CD14-positive monocyte (primary cell): ENCODE measurements at regions not wholly inside any gene's neighbourhood (a gene's known extent, or its start where the extent isn't known, plus 50 kb on each side); places are given as distances from the start of the nearest gene placed in this dataset.

Experiments used
- DNase-seq, 3 donors: peaks; one replicate each; pipeline ENCODE4 v3.0.0-alpha.2; 2011 to 2022
- H2AFZ ChIP-seq: 2 replicates; pipeline ENCODE4 v1.6.0; 2012; ENCODE audit warnings: mild to moderate bottlenecking, low read depth, low read length, inconsistent platforms; ENCODE audit not compliant: insufficient read depth, poor library complexity, severe bottlenecking
- H3K27ac ChIP-seq, 2 donors: 1 replicate in 1 of 2; 2 replicates in 1 of 2; pipeline ENCODE4 v1.5.1; 2012 to 2013; ENCODE audit warnings: low read length in 2 of 2, control low read depth in 1 of 2, inconsistent platforms in 1 of 2, low read depth in 1 of 2, mild to moderate bottlenecking in 1 of 2
- H3K27me3 ChIP-seq, 2 donors: one replicate each; pipeline versions ENCODE4 v1.6.0 to v1.6.1; 2011 to 2013; ENCODE audit warnings: low read length in 2 of 2; ENCODE audit not compliant: control insufficient read depth in 2 of 2, insufficient read depth in 2 of 2
- H3K36me3 ChIP-seq, 2 donors: replicated peaks in 1 of 2; 1 replicate in 1 of 2; 2 replicates in 1 of 2; pipeline versions ENCODE4 v1.5.1 to v1.6.1; 2012 to 2013; ENCODE audit warnings: low read length in 2 of 2, control low read depth in 1 of 2, inconsistent platforms in 1 of 2, mild to moderate bottlenecking in 1 of 2; ENCODE audit not compliant: insufficient read depth in 2 of 2, control insufficient read depth in 1 of 2
- H3K4me1 ChIP-seq, 2 donors: 1 replicate in 1 of 2; 2 replicates in 1 of 2; pipeline versions ENCODE4 v1.5.1 to v1.6.1; 2012 to 2013; ENCODE audit warnings: low read length in 2 of 2, control low read depth in 1 of 2, inconsistent platforms in 1 of 2, mild to moderate bottlenecking in 1 of 2, moderate library complexity in 1 of 2; ENCODE audit not compliant: insufficient read depth in 2 of 2, control insufficient read depth in 1 of 2
- H3K4me2 ChIP-seq: replicated peaks from 2 replicates; pipeline ENCODE3; 2012; ENCODE audit warnings: low read length, moderate library complexity, mild to moderate bottlenecking; ENCODE audit not compliant: poor library complexity, severe bottlenecking; ENCODE audit errors: extremely low read depth
- H3K4me3 ChIP-seq, 3 experiments: fragments of 200-600 bp in 1 of 3; sonication (generic) in 1 of 3; replicated peaks in 1 of 3; 1 replicate in 2 of 3; 2 replicates in 1 of 3; pipeline ENCODE4 v1.5.1; 2011 to 2013; ENCODE audit warnings: low read length in 3 of 3, mild to moderate bottlenecking in 3 of 3, control low read depth in 2 of 3, low read depth in 2 of 3, inconsistent platforms in 1 of 3, moderate library complexity in 1 of 3
- H3K79me2 ChIP-seq: 2 replicates; pipeline ENCODE4 v1.6.0; 2012; ENCODE audit warnings: mild to moderate bottlenecking, control low read depth, inconsistent platforms, low read length, moderate library complexity; ENCODE audit not compliant: insufficient read depth
- H3K9ac ChIP-seq: 2 replicates; pipeline ENCODE4 v1.6.0; 2017; ENCODE audit warnings: low read length, mild to moderate bottlenecking; ENCODE audit not compliant: insufficient read depth, poor library complexity, severe bottlenecking
- H3K9me3 ChIP-seq, 2 donors: replicated peaks in 1 of 2; 1 replicate in 1 of 2; 2 replicates in 1 of 2; pipeline versions ENCODE4 v1.5.1 to v1.6.1; 2012 to 2013; ENCODE audit warnings: low read length in 2 of 2, control low read depth in 1 of 2; ENCODE audit not compliant: control insufficient read depth in 1 of 2, insufficient read depth in 1 of 2
- H4K20me1 ChIP-seq: 2 replicates; pipeline ENCODE4 v1.6.0; 2012; ENCODE audit warnings: mild to moderate bottlenecking, low read length, control low read depth, moderate library complexity; ENCODE audit not compliant: insufficient read depth
- H3K27ac Mint-ChIP-seq, 7 donors: one replicate each; pipeline ENCODE4 v1.8.0; 2020; ENCODE audit warnings: mild to moderate bottlenecking in 7 of 7, mixed read lengths in 7 of 7, moderate library complexity in 6 of 7, inconsistent platforms in 2 of 7
- H3K27me3 Mint-ChIP-seq, 3 donors: one replicate each; pipeline ENCODE4 v1.8.0; 2021 to 2022; ENCODE audit warnings: low read depth in 3 of 3, mild to moderate bottlenecking in 3 of 3, mixed read lengths in 3 of 3, moderate library complexity in 3 of 3, inconsistent platforms in 1 of 3
- H3K36me3 Mint-ChIP-seq, 2 donors: one replicate each; pipeline ENCODE4 v1.8.0; 2020; ENCODE audit warnings: mixed read lengths in 2 of 2, inconsistent platforms in 1 of 2, mild to moderate bottlenecking in 1 of 2
- H3K4me1 Mint-ChIP-seq: one replicate; pipeline ENCODE4 v1.8.0; 2020; ENCODE audit warnings: mild to moderate bottlenecking, mixed read lengths
- H3K4me3 Mint-ChIP-seq, 2 donors: one replicate each; pipeline ENCODE4 v1.8.0; 2020; ENCODE audit warnings: mild to moderate bottlenecking in 2 of 2, mixed read lengths in 2 of 2, moderate library complexity in 1 of 2
- H3K9me3 Mint-ChIP-seq, 7 donors: one replicate each; pipeline ENCODE4 v1.8.0; 2020 to 2022; ENCODE audit warnings: mixed read lengths in 7 of 7, mild to moderate bottlenecking in 6 of 7, moderate library complexity in 6 of 7, inconsistent platforms in 2 of 7
- CTCF ChIP-seq: fragments of 200-600 bp; IDR thresholded peaks from one replicate; pipeline ENCODE4 v1.8.0; 2022; ENCODE audit warnings: antibody characterized with exemption, mild to moderate bottlenecking
- WGBS: methylation state at CpG from one replicate; pipeline ENCODE4 v1.1.5; 2013; ENCODE audit warnings: missing lambda C conversion rate; ENCODE audit not compliant: insufficient coverage; 5-methylcytosine and 5-hydroxymethylcytosine counted together
- intact Hi-C, 2 donors: fragments of 100-400 bp; cut with micrococcal nuclease; formaldehyde crosslinking; loops; one replicate each; pipeline versions ENCODE4 v1.15.0 to v1.15.1; 2023

- H3K4me3 Mint-ChIP-seq = no peak overlapping the region
- TF ChIP-seq CTCF = no peak
- no peaks in the 10 kb centered on the region for H3K27me3 ChIP-seq
- no peaks in the 10 kb centered on the region for H3K4me1 ChIP-seq
- H3K36me3 ChIP-seq = no peaks in the 10 kb centered on the region
- peak overlapping the region in 1 of 7 donors; percentile 35 for H3K27ac Mint-ChIP-seq
- 44% methylated on average over 4 of the region's 9 CpGs for whole genome bisulfite sequencing
- peaks cover 0 to 8% (median 3%) of the 10 kb centered on the region in 7 donors for H3K9me3 Mint-ChIP-seq
- peaks cover 0 to 3% (median 0%) of the 10 kb centered on the region in 3 donors for H3K27me3 Mint-ChIP-seq
- intact Hi-C loops = no loop called here
- peaks cover 0 to 3% of the 10 kb centered on the region in 2 donors for H3K9me3 ChIP-seq
- H4K20me1 ChIP-seq = no peaks in the 10 kb centered on the region
- no peak overlapping the region for H3K9ac ChIP-seq
- DNase-seq = no peak
- no peak overlapping the region for H2AFZ ChIP-seq
- H3K36me3 Mint-ChIP-seq = peaks cover 0 to 2% of the 10 kb centered on the region in 2 donors
- no peak overlapping the region for H3K27ac ChIP-seq
- H3K4me2 ChIP-seq = no peak overlapping the region
- no peak overlapping the region for H3K4me3 ChIP-seq
- H3K79me2 ChIP-seq = no peaks in the 10 kb centered on the region
- H3K4me1 Mint-ChIP-seq = no peaks in the 10 kb centered on the region
These were observed 441.6 kb upstream of the SALL1 start for GRCh38 chr16:51592535-51593300.

- 20% methylated on average over 7 of the region's 9 CpGs for WGBS
- Histone ChIP-seq H3K27ac (no peak overlapping the region), H3K36me3 (no peaks in the 10 kb centered on the region), H3K9ac (no peak overlapping the region), H3K9me3 (peaks cover 0 to 3% of the 10 kb centered on the region in 2 donors), H3K4me2 (no peak overlapping the region), H4K20me1 (no peaks in the 10 kb centered on the region), H2AFZ (no peak overlapping the region), H3K4me1 (no peaks in the 10 kb centered on the region), H3K79me2 (no peaks in the 10 kb centered on the region), H3K4me3 (no peak overlapping the region), H3K27me3 (no peaks in the 10 kb centered on the region)
- Mint-ChIP-seq H3K9me3 (peaks cover 0 to 7% (median 2%) of the 10 kb centered on the region in 7 donors), H3K27me3 (peaks cover 0 to 3% (median 0%) of the 10 kb centered on the region in 3 donors), H3K4me1 (no peaks in the 10 kb centered on the region), H3K36me3 (peaks cover 0 to 2% of the 10 kb centered on the region in 2 donors), H3K27ac (no peak overlapping the region), H3K4me3 (no peak overlapping the region)
- intact Hi-C loops = no loop called here
- no peak for TF ChIP-seq CTCF
- no peak for DNase-seq
These were observed 441.0 kb upstream of the SALL1 start for GRCh38 chr16:51592001-51592501.
